ENCODE measurements at regions not wholly inside any gene's neighbourhood (a gene's known extent, or its start where the extent isn't known, plus 50 kb on each side); places are given as distances from the start of the nearest gene placed in this dataset.

DNA sequence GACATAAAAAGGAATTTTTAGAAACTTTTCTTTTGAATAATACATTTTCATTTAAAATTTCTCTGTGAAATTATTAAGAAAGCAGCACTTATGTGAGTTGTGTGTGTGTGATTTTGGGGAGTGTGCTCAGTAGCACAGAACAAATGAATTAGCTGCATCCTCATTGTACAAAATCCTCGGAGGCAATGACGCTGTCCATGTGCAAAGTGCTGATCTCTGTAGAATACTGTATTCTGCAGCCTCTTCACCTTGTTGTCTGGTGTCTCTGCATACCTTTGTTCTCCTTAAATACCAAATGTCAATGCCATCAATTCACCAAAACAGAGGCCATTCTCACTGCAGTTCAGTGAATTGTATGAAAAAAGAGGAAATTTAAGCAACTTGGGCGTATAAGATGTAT lies 838.4 kb downstream of the QKI start:
- Histone ChIP-seq H3K36me3 (no peaks in the 10 kb centered on the region), H3K27ac (no peak overlapping the region), H3K4me1 (no peaks in the 10 kb centered on the region), H3K27me3 (no peaks in the 10 kb centered on the region), H3K4me3 (no peak overlapping the region), H3K9me3 (no peaks in the 10 kb centered on the region)
- TF ChIP-seq POLR2A (IDR thresholded peaks at IDR 0.05), result no peak
- TF ChIP-seq POLR2AphosphoS5 (IDR thresholded peaks at IDR 0.05), result no peak
- no peak for TF ChIP-seq EP300 (IDR thresholded peaks at IDR 0.05)
- TF ChIP-seq, protein P1, sequence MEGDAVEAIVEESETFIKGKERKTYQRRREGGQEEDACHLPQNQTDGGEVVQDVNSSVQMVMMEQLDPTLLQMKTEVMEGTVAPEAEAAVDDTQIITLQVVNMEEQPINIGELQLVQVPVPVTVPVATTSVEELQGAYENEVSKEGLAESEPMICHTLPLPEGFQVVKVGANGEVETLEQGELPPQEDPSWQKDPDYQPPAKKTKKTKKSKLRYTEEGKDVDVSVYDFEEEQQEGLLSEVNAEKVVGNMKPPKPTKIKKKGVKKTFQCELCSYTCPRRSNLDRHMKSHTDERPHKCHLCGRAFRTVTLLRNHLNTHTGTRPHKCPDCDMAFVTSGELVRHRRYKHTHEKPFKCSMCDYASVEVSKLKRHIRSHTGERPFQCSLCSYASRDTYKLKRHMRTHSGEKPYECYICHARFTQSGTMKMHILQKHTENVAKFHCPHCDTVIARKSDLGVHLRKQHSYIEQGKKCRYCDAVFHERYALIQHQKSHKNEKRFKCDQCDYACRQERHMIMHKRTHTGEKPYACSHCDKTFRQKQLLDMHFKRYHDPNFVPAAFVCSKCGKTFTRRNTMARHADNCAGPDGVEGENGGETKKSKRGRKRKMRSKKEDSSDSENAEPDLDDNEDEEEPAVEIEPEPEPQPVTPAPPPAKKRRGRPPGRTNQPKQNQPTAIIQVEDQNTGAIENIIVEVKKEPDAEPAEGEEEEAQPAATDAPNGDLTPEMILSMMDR (IDR thresholded peaks at IDR 0.05), result no peak
- WGBS, result 50% methylated on average over 3 of the region's 3 CpGs
- no peak for DNase-seq (ENCODE audit: low spot score in 2 of 2)

DNA sequence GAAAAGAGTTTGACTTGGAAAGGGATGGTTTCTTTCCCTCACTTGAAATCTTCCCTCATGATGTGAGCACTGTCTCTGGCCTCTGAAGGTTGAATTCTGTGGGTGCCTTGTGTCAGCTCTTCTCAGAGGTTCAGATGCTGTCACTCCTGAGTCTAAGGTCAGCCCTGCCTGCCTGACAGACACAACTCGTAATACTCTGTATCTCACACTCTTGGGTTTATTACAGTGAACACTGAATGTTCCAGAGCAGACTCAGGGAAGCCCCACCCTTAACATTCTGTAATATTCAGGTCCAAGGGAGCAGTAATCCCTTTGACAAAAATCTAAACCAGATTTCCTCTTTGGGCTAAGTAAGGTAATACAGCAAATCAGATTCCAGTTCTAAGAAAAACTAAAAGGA lies 837.8 kb downstream of the QKI start:
- DNase-seq (ENCODE audit: low spot score in 2 of 2), result no peak
- Histone ChIP-seq H3K4me1 (no peaks in the 10 kb centered on the region), H3K27me3 (no peaks in the 10 kb centered on the region), H3K36me3 (no peaks in the 10 kb centered on the region), H3K9me3 (no peaks in the 10 kb centered on the region), H3K4me3 (no peak overlapping the region), H3K27ac (no peak overlapping the region)
- TF ChIP-seq, protein P1 (IDR thresholded peaks at IDR 0.05), result no peak
- TF ChIP-seq POLR2AphosphoS5 (IDR thresholded peaks at IDR 0.05) (no peak), POLR2A (IDR thresholded peaks at IDR 0.05) (no peak), EP300 (IDR thresholded peaks at IDR 0.05) (no peak)
- 57% methylated on average over 1 of the region's 1 CpG for WGBS

DNA sequence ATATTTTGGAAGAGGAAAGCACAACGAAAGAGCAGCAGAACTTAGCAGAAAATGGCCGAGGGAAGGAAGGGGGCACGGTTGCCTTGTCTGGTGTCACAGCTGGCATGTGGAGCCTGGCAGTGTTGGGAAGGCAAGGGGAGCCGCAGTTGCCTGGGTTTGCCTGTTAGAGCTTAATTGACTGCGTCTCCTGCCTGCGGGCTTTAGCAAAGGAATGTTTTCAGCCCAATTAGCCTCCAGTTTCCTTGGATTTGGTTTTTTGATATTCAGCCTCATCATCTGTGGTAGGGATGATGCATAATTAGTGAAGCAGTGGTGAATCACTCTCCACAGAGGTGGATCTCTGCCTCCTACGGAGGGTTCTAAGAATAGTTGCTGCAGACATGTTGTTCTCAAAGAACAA lies 832.6 kb downstream of the QKI start:
- no peak for DNase-seq (ENCODE audit: low spot score in 2 of 2)
- H3K4me3 ChIP-seq, result no peak overlapping the region
- H3K9me3 ChIP-seq, result no peaks in the 10 kb centered on the region
- H3K4me1 ChIP-seq, result no peaks in the 10 kb centered on the region
- WGBS, result 77% methylated on average over 7 of the region's 7 CpGs
- no peak overlapping the region for H3K27ac ChIP-seq
- TF ChIP-seq POLR2A (IDR thresholded peaks at IDR 0.05) (no peak), EP300 (IDR thresholded peaks at IDR 0.05) (no peak), POLR2AphosphoS5 (IDR thresholded peaks at IDR 0.05) (no peak)
- TF ChIP-seq, protein P1 (IDR thresholded peaks at IDR 0.05), result no peak
- H3K36me3 ChIP-seq, result no peaks in the 10 kb centered on the region
- no peaks in the 10 kb centered on the region for H3K27me3 ChIP-seq

DNA sequence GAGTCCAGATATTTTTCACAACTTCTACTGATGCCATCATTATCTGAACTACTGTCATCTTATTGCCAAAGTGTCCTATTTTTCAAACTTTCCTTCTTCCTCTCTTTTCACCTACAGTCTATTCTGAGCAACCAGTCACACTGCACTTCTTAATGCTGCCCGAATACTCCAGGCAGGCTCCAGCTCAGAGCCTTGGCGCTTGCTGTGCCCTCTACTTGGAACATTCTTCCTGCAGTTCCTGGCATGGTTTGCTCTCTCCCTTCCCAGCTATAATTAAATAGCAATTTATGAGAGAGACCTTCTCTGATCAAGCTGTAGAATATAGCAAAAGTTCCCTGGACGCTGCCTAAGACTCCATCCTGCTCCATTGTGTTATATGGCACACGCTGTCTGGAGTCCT lies 831.6 kb downstream of the QKI start:
- Histone ChIP-seq H3K4me1 (no peaks in the 10 kb centered on the region), H3K27ac (no peak overlapping the region), H3K4me3 (no peak overlapping the region), H3K27me3 (no peaks in the 10 kb centered on the region), H3K9me3 (no peaks in the 10 kb centered on the region), H3K36me3 (no peaks in the 10 kb centered on the region)
- TF ChIP-seq, protein P1 (IDR thresholded peaks at IDR 0.05), result no peak
- TF ChIP-seq EP300 (IDR thresholded peaks at IDR 0.05), result no peak
- WGBS, result 89% methylated on average over 4 of the region's 4 CpGs
- DNase-seq (ENCODE audit: low spot score in 2 of 2), result no peak

DNA sequence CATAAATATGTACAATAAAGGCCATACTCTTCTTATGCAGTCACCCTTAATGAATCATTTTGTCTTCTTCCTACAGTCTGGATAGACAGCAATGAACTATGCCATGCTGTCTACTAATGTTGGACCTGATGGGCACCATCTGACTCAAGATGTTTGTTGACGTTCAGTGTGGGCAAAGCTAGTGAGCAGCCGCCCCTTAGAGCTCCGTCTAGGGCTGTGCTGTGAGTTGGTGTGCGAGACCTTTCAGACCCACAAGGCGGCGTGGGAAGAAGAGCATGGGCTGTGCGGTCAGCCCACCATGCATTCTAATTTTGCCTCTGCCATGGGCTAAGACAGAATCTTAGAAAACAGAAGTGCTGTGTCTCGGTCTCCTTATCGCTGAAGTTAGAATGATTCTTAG lies 829.4 kb downstream of the QKI start:
- Histone ChIP-seq H3K36me3 (no peaks in the 10 kb centered on the region), H3K4me3 (no peak overlapping the region), H3K27me3 (no peaks in the 10 kb centered on the region), H3K27ac (no peak overlapping the region), H3K9me3 (no peaks in the 10 kb centered on the region), H3K4me1 (no peaks in the 10 kb centered on the region)
- 89% methylated on average over 9 of the region's 9 CpGs for WGBS
- TF ChIP-seq EP300 (IDR thresholded peaks at IDR 0.05) (no peak), POLR2A (IDR thresholded peaks at IDR 0.05) (no peak), POLR2AphosphoS5 (IDR thresholded peaks at IDR 0.05) (no peak)
- TF ChIP-seq, protein P1 (IDR thresholded peaks at IDR 0.05), result no peak
- no peak for DNase-seq (ENCODE audit: low spot score in 2 of 2)
